Dermis microvascular lymphatic vessel endothelial cell (primary cell): ENCODE measurements at regions not wholly inside any gene's neighbourhood (a gene's known extent, or its start where the extent isn't known, plus 50 kb on each side); places are given as distances from the start of the nearest gene placed in this dataset.
"Not testable (repeated sequence)": the region's sequence is repeated elsewhere in the genome, so short reads cannot be mapped to it uniquely, and the experiment has no call there.

ENCODE experiments used
- DNase-seq, 2 donors: peaks; one replicate each; pipeline versions ENCODE4 v3.0.0 to v3.0.0-alpha.2; 2010; ENCODE audit warnings: low read depth in 2 of 2

- DNase-seq: no peak
Measured at GRCh38 chr14:87060405-87060804, 932.6 kb downstream of the GALC start.

- no peak for DNase-seq
Measured at GRCh38 chr14:87059060-87059839, 933.7 kb downstream of the GALC start.

GRCh38 chr14:87055007-87055406 lies 938.0 kb downstream of the GALC start:
- no peak for DNase-seq

GRCh38 chr14:87052646-87053225 lies 940.2 kb downstream of the GALC start:
- DNase-seq: no peak

- no peak for DNase-seq
Measured at GRCh38 chr14:87050421-87050820, 942.6 kb downstream of the GALC start.

GRCh38 chr14:87049950-87050349 lies 943.0 kb downstream of the GALC start:
- DNase-seq: no peak

GRCh38 chr14:87046960-87047359 lies 946.0 kb downstream of the GALC start:
- DNase-seq: no peak

- DNase-seq: no peak
Measured at GRCh38 chr14:87045956-87046355, 947.0 kb downstream of the GALC start.

- DNase-seq: no peak
Measured at GRCh38 chr14:87045246-87045645, 947.7 kb downstream of the GALC start.

- DNase-seq: no peak
Measured at GRCh38 chr14:87044807-87045206, 948.2 kb downstream of the GALC start.

GRCh38 chr14:87043667-87044200 lies 949.2 kb downstream of the GALC start:
- DNase-seq: no peak

GRCh38 chr14:87042354-87042753 lies 950.6 kb downstream of the GALC start:
- DNase-seq: no peak

GRCh38 chr14:87041290-87042020 lies 951.5 kb downstream of the GALC start:
- no peak for DNase-seq

GRCh38 chr14:87034680-87035079 lies 958.3 kb downstream of the GALC start:
- DNase-seq: no peak

- DNase-seq: no peak
Measured at GRCh38 chr14:87030197-87030596, 962.8 kb downstream of the GALC start.

GRCh38 chr14:87020106-87020505 lies 972.9 kb downstream of the GALC start:
- DNase-seq: not testable (repeated sequence)

- DNase-seq: no peak
Measured at GRCh38 chr14:87018294-87018693, 974.7 kb downstream of the GALC start.

GRCh38 chr14:87017335-87017734 lies 975.6 kb downstream of the GALC start:
- DNase-seq: no peak

- no peak for DNase-seq
Measured at GRCh38 chr14:87014856-87015255, 978.1 kb downstream of the GALC start.

- DNase-seq: peak in 1 of 2 donors; percentile 3
Measured at GRCh38 chr14:87013583-87013982, 979.4 kb downstream of the GALC start.

GRCh38 chr14:87008965-87009364 lies 984.0 kb downstream of the GALC start:
- no peak for DNase-seq

GRCh38 chr14:87005280-87005679 lies 987.7 kb downstream of the GALC start:
- DNase-seq: no peak
